Vagina (tissue), 2 donors: ENCODE measurements at regions not wholly inside any gene's neighbourhood (a gene's known extent, or its start where the extent isn't known, plus 50 kb on each side); places are given as distances from the start of the nearest gene placed in this dataset.

Source experiments
- DNase-seq, 2 donors: peaks; one replicate each; pipeline ENCODE4 v3.0.0-alpha.2; 2017; ENCODE audit errors: extremely low spot score in 2 of 2
- H3K27ac ChIP-seq: fragments of 200-600 bp; sonication (generic); one replicate; pipeline ENCODE4 v1.5.1; 2019
- H3K27me3 ChIP-seq: fragments of 200-600 bp; sonication (generic); one replicate; pipeline ENCODE4 v1.5.1; 2019
- H3K36me3 ChIP-seq, 2 donors: fragments of 200-600 bp; sonication (generic); one replicate each; pipeline ENCODE4 v1.5.1; 2017 to 2019
- H3K4me1 ChIP-seq: fragments of 200-600 bp; sonication (generic); one replicate; pipeline ENCODE4 v1.5.1; 2019
- H3K4me3 ChIP-seq, 2 donors: fragments of 200-600 bp; sonication (generic); 1 replicate in 1 of 2; 2 replicates in 1 of 2; pipeline ENCODE4 v1.5.1; 2016 to 2019
- H3K9me3 ChIP-seq: fragments of 200-600 bp; sonication (generic); one replicate; pipeline ENCODE4 v1.5.1; 2019
- CTCF ChIP-seq, 3 experiments: fragments of 450-650 bp in 2 of 3; fragments of 200-600 bp in 1 of 3; sonication (generic) in 1 of 3; IDR thresholded peaks; one replicate each; pipeline ENCODE4 v1.5.1; 2017 to 2019; ENCODE audit warnings: antibody characterized with exemption in 3 of 3, mild to moderate bottlenecking in 2 of 3, moderate library complexity in 2 of 3
- POLR2A ChIP-seq, 2 donors: fragments of 450-650 bp; IDR thresholded peaks; one replicate each; pipeline ENCODE4 v1.6.1; 2017; ENCODE audit warnings: antibody characterized with exemption in 2 of 2, mild to moderate bottlenecking in 2 of 2, moderate library complexity in 2 of 2
- POLR2AphosphoS5 ChIP-seq, 2 donors: sonication (generic); formaldehyde crosslinking; IDR thresholded peaks; one replicate each; pipeline ENCODE4 v1.9.0; 2017; ENCODE audit warnings: antibody characterized with exemption in 2 of 2, mild to moderate bottlenecking in 2 of 2, low read depth in 1 of 2; ENCODE audit not compliant: insufficient read depth in 1 of 2
- intact Hi-C: fragments of 100-400 bp; cut with DNase I; formaldehyde crosslinking; loops from one replicate; pipeline ENCODE4 v1.15.1; 2023

- no peak overlapping the region for H3K27ac ChIP-seq
- DNase-seq, result no peak
- no peaks in the 10 kb centered on the region for H3K9me3 ChIP-seq
- H3K36me3 ChIP-seq, result no peaks in the 10 kb centered on the region
- no peak for TF ChIP-seq POLR2A (IDR thresholded peaks at IDR 0.05)
- no peak for TF ChIP-seq POLR2AphosphoS5 (IDR thresholded peaks at IDR 0.05; ENCODE audit: insufficient read depth in 1 of 2, low read depth in 1 of 2)
- TF ChIP-seq CTCF (IDR thresholded peaks at IDR 0.05), result no peak
- no peaks in the 10 kb centered on the region for H3K4me1 ChIP-seq
- no peaks in the 10 kb centered on the region for H3K27me3 ChIP-seq
- intact Hi-C loops, result no loop called here
- no peak overlapping the region for H3K4me3 ChIP-seq
Observed at GRCh38 chr10:61503051-61503450, 49.9 kb upstream of the TMEM26 start.
